Erythroblast (primary cell): ENCODE measurements at regions not wholly inside any gene's neighbourhood (a gene's known extent, or its start where the extent isn't known, plus 50 kb on each side); places are given as distances from the start of the nearest gene placed in this dataset.

Source experiments
- GATA1 ChIP-seq: IDR thresholded peaks from 2 replicates; pipeline ENCODE4 v1.6.1; 2011; ENCODE audit warnings: low read depth, mild to moderate bottlenecking, control low read depth, low read length, moderate library complexity
- POLR2A ChIP-seq: IDR thresholded peaks from 2 replicates; pipeline ENCODE4 v1.6.1; 2011; ENCODE audit warnings: mild to moderate bottlenecking, low read length

DNA sequence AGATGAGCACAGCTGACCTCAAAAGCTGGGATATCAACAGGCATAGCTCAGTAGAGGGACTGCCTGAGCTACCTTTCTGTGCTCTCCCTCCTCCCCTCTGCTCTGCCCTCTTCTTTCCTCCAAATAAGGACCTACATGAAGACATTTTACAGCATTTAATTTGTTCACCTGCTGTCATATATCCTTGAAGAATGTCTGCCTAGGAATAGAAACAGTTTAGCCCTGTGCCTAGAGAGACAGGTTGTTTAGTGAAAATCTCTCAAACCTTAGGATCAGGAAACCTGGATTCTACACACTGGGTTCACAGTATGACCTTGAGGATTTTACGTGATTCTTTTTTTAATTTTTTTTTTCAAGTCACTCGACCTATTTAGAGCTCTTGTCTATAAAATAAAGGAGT is 213.0 kb upstream of the SETBP1 start:
- TF ChIP-seq POLR2A (no peak), GATA1 (no peak)
